Thyroid gland (tissue), 4 donors: ENCODE measurements at regions not wholly inside any gene's neighbourhood (a gene's known extent, or its start where the extent isn't known, plus 50 kb on each side); places are given as distances from the start of the nearest gene placed in this dataset.
A peak's percentile ranks its signal among the peaks of the same experiment; 100 is the strongest.
"Not testable (repeated sequence)": the region's sequence is repeated elsewhere in the genome, so short reads cannot be mapped to it uniquely, and the experiment has no call there.

ENCODE experiments used
- DNase-seq, 2 donors: peaks; one replicate each; pipeline ENCODE4 v3.0.0-alpha.2; 2019
- H3K27ac ChIP-seq, 3 donors: fragments of 200-600 bp; sonication (generic); 1 replicate in 2 of 3; 2 replicates in 1 of 3; pipeline ENCODE4 v1.5.1; 2016 to 2019; ENCODE audit warnings: mild to moderate bottlenecking in 1 of 3, moderate library complexity in 1 of 3
- H3K27me3 ChIP-seq: fragments of 200-600 bp; sonication (generic); one replicate; pipeline ENCODE4 v1.5.1; 2019
- H3K36me3 ChIP-seq, 2 donors: fragments of 200-600 bp; sonication (generic); one replicate each; pipeline ENCODE4 v1.5.1; 2016 to 2019
- H3K4me1 ChIP-seq, 2 donors: fragments of 200-600 bp; sonication (generic); one replicate each; pipeline ENCODE4 v1.5.1; 2017 to 2019
- H3K4me3 ChIP-seq, 3 donors: fragments of 200-600 bp; sonication (generic); replicated peaks in 1 of 3; 1 replicate in 2 of 3; 2 replicates in 1 of 3; pipeline ENCODE4 v1.5.1; 2016; ENCODE audit warnings: mild to moderate bottlenecking in 1 of 3
- H3K9me3 ChIP-seq: fragments of 200-600 bp; sonication (generic); one replicate; pipeline ENCODE4 v1.5.1; 2017
- POLR2A ChIP-seq, 2 donors: fragments of 450-650 bp; IDR thresholded peaks; one replicate each; pipeline ENCODE4 v1.6.1; 2017; ENCODE audit warnings: antibody characterized with exemption in 2 of 2, mild to moderate bottlenecking in 2 of 2, moderate library complexity in 1 of 2
- WGBS, 2 donors: methylation state at CpG; one replicate each; pipeline ENCODE4 v1.1.5; 2017; 5-methylcytosine and 5-hydroxymethylcytosine counted together
- intact Hi-C: fragments of 100-400 bp; cut with DNase I; formaldehyde crosslinking; loops from one replicate; pipeline ENCODE4 v1.15.1; 2023
- TF ChIP-seq, protein P1 (sequence below), 6 experiments: fragments of 200-600 bp in 3 of 6; fragments of 450-650 bp in 3 of 6; sonication (generic) in 3 of 6; IDR thresholded peaks; one replicate each; pipeline ENCODE4 v1.5.1; 2016 to 2019; ENCODE audit warnings: antibody characterized with exemption in 6 of 6, mild to moderate bottlenecking in 2 of 6, inconsistent platforms in 1 of 6, moderate library complexity in 1 of 6

DNA sequence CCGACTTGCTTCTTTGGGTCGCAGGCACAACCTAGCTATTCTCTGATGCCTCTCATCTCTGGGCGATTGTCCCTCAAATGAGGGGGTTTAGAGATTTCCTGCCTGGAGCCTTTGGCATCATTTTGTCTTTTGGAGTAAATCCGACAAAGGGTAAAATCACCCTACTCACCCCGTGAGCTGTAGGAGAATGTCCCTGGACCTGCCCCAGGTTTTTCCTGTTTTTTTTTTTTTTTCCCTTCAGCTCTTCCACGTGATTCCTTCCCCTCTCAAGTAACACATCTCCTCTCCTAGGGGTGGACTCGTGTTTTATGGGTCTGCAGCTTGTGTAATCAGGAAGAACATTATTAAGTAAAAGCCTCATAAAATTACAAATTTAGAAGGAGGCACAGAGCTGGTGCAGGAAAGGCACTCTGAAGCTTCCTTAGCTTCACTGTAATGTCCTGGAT lies 128.4 kb upstream of the ZNF746 start:
- H3K4me1 ChIP-seq: peaks cover 8 to 23% of the 10 kb centered on the region in 2 donors
- no peaks in the 10 kb centered on the region for H3K9me3 ChIP-seq
- TF ChIP-seq POLR2A (IDR thresholded peaks at IDR 0.05): no peak
- TF ChIP-seq, protein P1, sequence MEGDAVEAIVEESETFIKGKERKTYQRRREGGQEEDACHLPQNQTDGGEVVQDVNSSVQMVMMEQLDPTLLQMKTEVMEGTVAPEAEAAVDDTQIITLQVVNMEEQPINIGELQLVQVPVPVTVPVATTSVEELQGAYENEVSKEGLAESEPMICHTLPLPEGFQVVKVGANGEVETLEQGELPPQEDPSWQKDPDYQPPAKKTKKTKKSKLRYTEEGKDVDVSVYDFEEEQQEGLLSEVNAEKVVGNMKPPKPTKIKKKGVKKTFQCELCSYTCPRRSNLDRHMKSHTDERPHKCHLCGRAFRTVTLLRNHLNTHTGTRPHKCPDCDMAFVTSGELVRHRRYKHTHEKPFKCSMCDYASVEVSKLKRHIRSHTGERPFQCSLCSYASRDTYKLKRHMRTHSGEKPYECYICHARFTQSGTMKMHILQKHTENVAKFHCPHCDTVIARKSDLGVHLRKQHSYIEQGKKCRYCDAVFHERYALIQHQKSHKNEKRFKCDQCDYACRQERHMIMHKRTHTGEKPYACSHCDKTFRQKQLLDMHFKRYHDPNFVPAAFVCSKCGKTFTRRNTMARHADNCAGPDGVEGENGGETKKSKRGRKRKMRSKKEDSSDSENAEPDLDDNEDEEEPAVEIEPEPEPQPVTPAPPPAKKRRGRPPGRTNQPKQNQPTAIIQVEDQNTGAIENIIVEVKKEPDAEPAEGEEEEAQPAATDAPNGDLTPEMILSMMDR (IDR thresholded peaks at IDR 0.05): no peak
- intact Hi-C loops: loop anchor here (10.0 kb wide), 1 partner anchor 211 kb away; no protein-coding TSS in a partner anchor
- no peak overlapping the region for H3K4me3 ChIP-seq
- DNase-seq: no peak
- H3K36me3 ChIP-seq: peaks cover under 1 to 2% of the 10 kb centered on the region in 2 donors
- WGBS, 2 donors: 52 to 60% methylated on average over 7 of the region's 7 CpGs
- no peak overlapping the region for H3K27ac ChIP-seq
- H3K27me3 ChIP-seq: no peaks in the 10 kb centered on the region

DNA sequence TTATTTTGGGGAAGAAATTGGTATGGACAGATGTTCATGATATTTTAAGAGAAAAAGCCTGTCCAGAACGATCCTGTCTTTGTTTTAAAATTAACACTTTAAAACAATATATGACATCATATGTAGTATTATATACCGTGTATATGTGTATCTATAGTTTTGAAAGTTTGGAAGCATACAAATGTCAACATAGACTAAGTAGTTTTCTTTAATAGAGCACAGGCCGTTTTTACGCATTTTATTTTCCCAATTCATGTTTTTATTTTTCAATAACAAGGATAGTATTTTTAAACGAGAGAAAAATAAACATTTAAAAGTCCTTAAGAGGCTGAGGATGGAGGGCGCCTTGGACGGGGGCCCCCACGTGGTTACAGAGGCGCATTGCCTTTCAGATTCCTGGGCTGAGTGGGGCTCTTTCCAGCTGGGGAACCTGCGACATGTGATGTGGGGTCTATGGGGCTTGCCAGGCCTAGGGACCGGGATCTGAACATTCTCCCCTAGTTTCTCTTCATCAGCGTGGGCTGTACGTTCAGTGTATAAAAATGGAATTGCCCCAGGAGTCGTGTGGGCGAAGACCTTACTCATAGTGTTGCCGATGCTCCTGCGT lies 127.8 kb upstream of the ZNF746 start:
- Histone ChIP-seq H3K9me3 (no peaks in the 10 kb centered on the region), H3K36me3 (peaks cover 6 to 7% of the 10 kb centered on the region in 2 donors), H3K27ac (peak overlapping the region in 2 of 3 donors; percentile 76 to 91), H3K4me3 (peak overlapping the region in 2 of 3 donors; percentile 89 to 98), H3K27me3 (no peaks in the 10 kb centered on the region), H3K4me1 (peaks cover 8 to 23% of the 10 kb centered on the region in 2 donors)
- WGBS, 2 donors: 28 to 32% methylated on average over 17 of the region's 17 CpGs
- intact Hi-C loops: loop anchor here (10.0 kb wide), 1 partner anchor 211 kb away; no protein-coding TSS in a partner anchor
- DNase-seq: peak; percentile 60 to 67
- TF ChIP-seq, protein P1 (IDR thresholded peaks at IDR 0.05): peak in 5 of 6 experiments; percentile 36 to 66 (median 42)
- no peak for TF ChIP-seq POLR2A (IDR thresholded peaks at IDR 0.05)

DNA sequence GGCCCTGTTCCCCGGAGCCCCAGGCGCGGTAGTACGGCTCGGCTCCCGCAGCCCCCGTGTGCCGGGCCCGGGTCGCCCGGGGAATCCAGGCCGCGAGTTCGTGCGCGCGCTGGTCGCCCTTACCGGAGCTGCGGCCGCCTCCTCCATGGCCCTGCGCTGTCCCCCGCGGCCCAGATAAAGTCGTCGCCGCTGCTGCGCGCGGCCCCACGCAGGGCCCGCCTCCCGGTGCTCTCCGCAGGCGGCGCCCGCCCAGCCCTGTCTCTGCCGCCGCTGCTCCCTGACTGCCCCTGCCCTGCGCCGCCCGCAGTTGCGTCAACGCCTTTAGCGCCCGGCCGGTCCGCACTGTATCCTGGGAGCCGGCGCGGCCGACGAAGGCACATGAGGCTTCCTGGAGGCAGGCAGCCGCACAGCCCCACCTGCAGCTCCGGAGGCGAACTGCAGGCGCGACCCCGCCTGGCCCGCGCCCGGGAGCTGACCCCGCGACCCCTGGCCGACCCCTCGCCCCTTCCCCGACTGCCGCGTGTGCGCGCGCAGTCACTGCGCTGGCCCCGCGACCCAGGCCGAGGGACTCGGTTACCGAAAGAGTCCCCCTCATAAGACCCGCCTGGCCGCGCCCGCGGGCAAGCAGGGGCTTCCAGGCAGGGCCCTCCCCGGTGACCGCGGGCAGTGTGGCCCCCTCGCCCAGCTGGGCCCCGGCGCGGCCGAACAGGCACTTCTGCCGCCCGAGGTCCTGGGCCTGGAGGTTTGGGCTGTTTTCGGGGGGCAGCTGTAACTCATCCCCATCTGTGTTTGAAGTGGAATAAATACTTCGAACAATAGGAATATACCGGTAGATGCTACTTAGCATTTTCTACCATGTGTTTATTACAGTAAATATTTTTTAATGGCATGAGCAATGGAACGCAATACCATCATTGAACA lies 127.1 kb upstream of the ZNF746 start:
- peak overlapping the region; percentile 76 to 91 (median 87) for H3K27ac ChIP-seq
- peak; percentile 92 to 94 for DNase-seq
- peak overlapping the region; percentile 89 to 98 (median 89) for H3K4me3 ChIP-seq
- H3K4me1 ChIP-seq: peaks cover 8 to 23% of the 10 kb centered on the region in 2 donors
- WGBS, 2 donors: 2 to 5% methylated on average over 22 to 31 of the region's 97 CpGs
- no peaks in the 10 kb centered on the region for H3K27me3 ChIP-seq
- peaks cover 13 to 15% of the 10 kb centered on the region in 2 donors for H3K36me3 ChIP-seq
- TF ChIP-seq, protein P1 (IDR thresholded peaks at IDR 0.05): peak; percentile 33 to 100 (median 96)
- TF ChIP-seq POLR2A (IDR thresholded peaks at IDR 0.05): peak in 1 of 2 donors; percentile 82
- H3K9me3 ChIP-seq: no peaks in the 10 kb centered on the region
- intact Hi-C loops: loop anchor here (10.0 kb wide), 1 partner anchor 210 kb away; no protein-coding TSS in a partner anchor

DNA sequence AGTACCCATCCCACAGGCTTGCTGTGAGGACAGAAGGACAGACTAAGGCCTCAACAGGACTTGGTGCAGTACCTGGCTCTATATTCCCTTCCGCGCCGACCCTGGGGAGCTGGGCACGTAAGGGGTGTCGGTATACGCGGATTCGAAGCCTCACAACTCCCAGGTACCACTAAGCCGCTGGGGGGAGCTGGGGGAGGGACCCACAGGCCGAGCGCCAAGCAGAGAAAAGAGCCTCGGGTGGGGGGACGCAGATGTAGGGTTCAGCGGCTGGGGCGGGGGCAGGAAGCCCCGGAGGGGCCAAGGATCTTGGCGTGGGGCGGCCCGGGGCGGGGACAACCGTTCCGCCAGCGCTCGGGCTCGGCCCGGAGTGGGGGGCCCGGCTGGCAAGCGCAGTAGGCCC lies 126.4 kb upstream of the ZNF746 start:
- H3K9me3 ChIP-seq: no peaks in the 10 kb centered on the region
- intact Hi-C loops: loop anchor here (10.0 kb wide), 1 partner anchor 209 kb away; no protein-coding TSS in a partner anchor
- peaks cover 8 to 23% of the 10 kb centered on the region in 2 donors for H3K4me1 ChIP-seq
- peak overlapping the region; percentile 89 to 98 (median 89) for H3K4me3 ChIP-seq
- peak; percentile 40 to 42 for DNase-seq
- H3K27ac ChIP-seq: peak overlapping the region; percentile 76 to 91 (median 87)
- peaks cover 20 to 21% of the 10 kb centered on the region in 2 donors for H3K36me3 ChIP-seq
- no peaks in the 10 kb centered on the region for H3K27me3 ChIP-seq
- no peak for TF ChIP-seq POLR2A (IDR thresholded peaks at IDR 0.05)
- TF ChIP-seq, protein P1 (IDR thresholded peaks at IDR 0.05): no peak
- 1 to 3% methylated on average over 11 to 12 of the region's 28 CpGs for WGBS, 2 donors

DNA sequence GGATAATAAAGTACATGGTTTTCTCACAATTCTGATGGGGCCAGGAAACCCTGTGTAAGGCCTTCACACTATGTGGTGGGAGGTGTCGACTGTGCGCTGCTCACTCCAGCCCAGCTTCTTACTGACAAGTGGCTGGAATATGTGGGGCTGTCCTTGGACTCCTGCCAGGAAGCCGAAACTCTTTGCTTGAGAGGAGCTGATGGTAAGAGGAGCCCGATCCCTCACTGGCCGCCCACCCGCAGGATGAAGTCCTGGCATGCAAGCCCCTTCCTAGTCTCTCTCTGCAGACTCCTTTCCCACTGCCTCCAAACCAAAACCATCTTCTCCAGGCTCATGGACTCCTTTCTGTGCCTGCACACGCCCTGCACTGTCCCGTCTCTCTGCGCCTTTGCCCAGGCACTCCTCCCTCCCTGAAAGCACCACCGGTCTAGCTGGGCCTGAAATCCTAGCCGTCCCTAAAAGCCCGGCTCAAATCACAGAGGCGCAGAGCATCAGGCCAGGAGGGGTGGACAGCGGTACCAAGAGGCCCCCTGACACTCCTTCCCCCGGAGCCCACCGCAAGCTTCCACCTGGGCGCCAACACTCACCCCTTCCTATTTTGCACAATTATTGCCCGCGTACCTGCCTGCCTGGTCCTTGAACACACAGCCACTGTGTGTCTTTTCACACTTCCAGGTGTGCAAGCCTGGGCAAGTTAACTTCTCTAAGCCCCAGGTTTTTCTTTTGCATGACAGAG lies 125.8 kb upstream of the ZNF746 start:
- peaks cover 26 to 27% of the 10 kb centered on the region in 2 donors for H3K36me3 ChIP-seq

More for the DNA sequence above, 125.8 kb upstream of the ZNF746 start:
- whole genome bisulfite sequencing, 2 donors: 11 to 12% methylated on average over 19 of the region's 19 CpGs
- not testable (repeated sequence) for H3K27me3 ChIP-seq, H3K9me3 ChIP-seq
- intact Hi-C loops: loop anchor here (10.0 kb wide), 1 partner anchor 209 kb away; no protein-coding TSS in a partner anchor
- H3K27ac ChIP-seq: peak overlapping the region in 2 of 3 donors; percentile 76 to 91
- H3K4me1 ChIP-seq: peaks cover 8 to 23% of the 10 kb centered on the region in 2 donors
- peak; percentile 70 to 73 for DNase-seq
- peak overlapping the region; percentile 89 to 98 (median 89) for H3K4me3 ChIP-seq
